Hindlimb muscle (tissue), 1 donor: ENCODE measurements at regions not wholly inside any gene's neighbourhood (a gene's known extent, or its start where the extent isn't known, plus 50 kb on each side); places are given as distances from the start of the nearest gene placed in this dataset.

Experiments
- DNase-seq: peaks from one replicate; pipeline ENCODE4 v3.0.0-alpha.2; 2013

DNA sequence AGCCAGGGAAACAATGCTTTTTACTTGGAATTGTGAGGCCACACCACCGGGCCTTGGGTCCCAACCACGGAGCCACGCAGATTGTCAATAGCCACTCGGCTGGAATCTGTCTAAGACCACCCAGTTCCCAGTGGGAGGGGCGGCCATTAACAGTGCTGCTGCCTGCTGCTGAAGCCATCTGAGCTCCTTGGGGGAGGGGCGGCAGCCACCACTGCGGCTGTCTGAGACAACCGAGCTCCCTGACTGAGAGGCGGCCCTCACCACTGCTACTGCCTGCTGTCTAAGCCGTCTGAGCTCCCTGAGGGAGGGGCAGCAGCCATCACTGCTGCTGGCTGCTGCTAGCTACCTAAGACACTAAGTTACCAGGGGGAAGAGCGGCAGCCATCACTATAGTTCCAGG is 64.3 kb downstream of the DMRTA2 start:
- DNase-seq: no peak

DNA sequence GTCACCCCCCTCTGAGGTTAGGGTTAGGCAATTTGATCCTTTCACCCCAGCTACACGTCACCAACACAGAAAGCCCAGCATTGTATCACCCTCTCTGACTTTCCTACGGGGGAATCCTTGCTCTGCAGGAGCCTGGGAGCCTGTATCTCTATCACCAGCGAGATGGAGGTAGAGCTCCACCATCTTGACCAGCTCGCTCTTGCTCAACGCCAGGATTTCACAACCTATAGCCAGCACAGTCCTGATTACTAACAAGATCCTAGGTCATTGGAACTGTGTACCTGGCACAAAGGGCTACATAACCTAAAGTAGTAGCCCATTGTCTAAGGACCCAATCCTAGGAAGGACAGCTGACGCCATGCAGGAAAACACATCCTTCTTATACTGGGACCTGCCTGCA is 66.1 kb downstream of the DMRTA2 start:
- DNase-seq: no peak

DNA sequence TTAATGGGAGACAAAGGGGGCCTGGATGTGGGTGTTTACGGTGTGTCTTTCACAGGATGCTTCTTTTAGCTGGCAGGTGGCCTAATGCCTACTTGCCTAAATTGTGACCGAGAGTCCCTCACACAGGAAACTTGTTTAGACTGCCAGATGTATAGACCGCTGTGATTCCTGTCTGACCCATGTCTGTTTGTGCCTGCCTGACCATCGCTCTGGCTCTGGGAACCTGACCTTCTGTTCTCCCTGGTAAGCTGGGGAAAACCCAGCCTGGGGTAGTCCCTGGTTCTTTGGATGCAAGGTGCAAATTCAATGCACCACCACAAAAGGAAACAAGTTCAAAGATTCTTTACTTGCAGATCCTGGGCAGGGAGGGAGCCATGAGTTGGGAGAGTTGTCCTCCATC is 68.4 kb downstream of the DMRTA2 start:
- no peak for DNase-seq

DNA sequence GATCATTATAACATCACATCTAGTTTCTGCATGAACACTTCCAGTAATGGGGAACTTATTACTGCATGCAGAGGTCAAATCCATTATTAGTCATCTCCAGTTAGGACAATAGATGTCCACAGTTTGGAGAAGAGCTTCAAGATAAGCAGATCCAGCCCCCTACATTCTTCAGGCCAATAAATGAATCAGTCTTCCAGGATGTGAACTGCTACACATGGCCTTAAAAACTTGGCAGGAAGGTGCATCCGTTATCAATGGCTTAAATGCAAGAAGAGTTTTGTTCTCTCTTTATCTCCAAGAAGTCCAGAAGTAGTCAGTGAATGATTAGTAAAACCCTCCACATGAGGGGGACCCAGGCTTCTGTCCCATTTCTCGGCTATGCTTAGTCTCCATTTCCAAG is 70.8 kb downstream of the DMRTA2 start:
- no peak for DNase-seq

DNA sequence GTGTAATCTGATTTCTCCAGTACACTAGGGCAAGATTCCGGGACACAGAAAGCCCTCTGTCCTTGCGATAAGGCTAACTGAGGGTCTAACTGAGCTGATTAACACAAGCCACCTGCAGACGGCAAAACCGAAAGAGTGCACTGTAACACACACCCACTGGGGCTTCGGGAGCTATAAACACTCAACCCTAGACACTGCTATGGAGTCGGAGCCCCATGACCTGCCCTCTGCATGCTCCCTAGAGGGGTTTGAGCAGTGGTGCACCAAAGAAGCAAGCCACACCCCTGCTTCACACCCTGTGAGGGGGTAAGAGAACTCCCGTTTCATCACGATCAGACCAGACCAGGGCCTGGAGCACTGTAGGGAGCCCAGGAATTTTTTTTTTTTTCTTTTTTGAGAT is 72.4 kb downstream of the DMRTA2 start:
- no peak for DNase-seq

DNA sequence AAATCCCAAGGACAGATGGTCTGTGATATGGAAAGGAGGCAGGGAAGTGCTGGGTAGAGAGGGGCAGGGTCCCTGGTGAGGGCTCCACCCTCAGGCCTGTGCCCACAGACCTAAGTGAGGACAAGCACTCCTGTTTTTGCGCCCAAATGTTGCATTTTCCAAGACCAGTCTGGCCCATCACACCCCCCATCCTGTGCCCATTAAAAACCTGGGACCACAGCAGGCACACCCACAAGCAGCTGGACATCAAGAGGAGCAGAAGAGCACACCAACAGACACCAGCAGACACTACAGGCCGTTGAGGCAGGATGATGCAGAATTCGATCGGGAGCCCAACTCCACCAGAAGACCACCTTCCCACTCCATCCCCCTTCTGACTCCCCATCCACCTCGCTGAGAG is 72.8 kb downstream of the DMRTA2 start:
- DNase-seq: no peak

DNA sequence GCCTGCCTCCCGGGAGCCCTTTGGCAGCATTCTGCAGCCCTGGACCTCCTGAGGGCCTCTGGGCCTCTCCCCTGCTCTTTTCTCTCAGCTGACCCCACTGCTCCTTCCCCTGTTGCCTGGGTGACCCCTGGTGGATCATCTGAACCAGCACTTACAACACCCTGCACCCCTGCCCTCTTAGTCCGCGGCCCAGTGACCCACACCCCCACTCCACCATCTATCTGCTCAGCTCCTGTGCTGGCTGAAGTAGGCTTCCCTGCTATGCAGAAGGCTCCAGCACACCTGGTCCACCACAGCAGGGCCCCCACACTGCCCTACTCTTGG is 74.0 kb downstream of the DMRTA2 start:
- DNase-seq: no peak

DNA sequence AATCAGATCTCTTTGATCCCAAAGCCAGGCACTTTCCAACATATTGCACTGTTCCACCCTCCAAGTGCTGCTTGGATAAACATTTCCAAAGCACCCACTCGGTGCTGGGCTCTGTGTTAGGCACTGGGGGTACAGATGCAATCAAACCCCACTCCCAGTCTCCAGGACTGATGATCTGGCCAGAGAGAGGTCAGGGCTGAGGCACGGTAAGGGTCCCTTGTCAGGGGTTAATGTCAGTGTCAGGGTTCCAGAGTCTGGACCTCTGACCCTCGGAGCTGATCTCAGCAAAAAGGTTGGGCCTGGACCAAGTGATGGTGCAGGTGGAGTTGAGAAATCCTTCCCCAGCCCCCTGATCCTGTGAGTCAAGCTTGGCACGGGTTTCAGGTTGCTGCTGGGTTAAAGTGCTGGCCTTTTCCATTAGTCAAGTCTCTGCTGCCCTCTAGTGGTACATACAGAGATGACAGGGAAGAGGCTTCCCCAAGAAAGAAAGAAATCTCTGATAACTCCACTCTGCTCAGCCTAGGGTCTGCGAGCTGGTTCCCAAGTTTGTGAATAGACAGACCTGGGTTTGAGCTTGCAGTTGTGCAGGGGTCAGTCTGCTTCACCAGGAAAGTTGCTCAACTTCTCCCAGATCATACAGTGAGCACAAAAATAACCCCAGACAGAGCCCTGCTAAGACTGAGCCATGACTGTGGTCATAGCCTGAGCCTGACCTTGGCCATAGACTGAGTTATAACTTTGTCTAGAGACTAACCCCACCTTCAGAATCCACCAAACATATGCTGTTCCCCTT is 74.6 kb downstream of the DMRTA2 start:
- peak; percentile 63 for DNase-seq

DNA sequence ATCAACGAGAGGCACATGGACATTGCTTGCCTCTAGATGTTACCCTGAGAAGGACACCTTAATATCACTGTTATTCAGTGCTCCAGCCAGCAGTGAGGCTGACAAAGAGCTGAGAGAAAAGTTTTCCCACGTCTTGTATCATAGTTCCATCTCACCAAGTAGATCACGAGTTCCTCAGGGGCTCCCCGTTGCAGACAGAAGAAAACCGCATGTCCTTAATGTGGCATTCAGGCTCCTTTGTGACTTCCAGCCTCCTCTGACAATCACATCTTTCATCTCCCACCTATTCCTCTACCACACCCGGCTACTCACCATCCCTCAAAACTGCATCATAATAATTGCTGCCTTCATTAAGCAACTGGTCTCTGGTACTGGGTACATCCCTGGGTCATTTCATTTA is 75.3 kb downstream of the DMRTA2 start:
- no peak for DNase-seq

DNA sequence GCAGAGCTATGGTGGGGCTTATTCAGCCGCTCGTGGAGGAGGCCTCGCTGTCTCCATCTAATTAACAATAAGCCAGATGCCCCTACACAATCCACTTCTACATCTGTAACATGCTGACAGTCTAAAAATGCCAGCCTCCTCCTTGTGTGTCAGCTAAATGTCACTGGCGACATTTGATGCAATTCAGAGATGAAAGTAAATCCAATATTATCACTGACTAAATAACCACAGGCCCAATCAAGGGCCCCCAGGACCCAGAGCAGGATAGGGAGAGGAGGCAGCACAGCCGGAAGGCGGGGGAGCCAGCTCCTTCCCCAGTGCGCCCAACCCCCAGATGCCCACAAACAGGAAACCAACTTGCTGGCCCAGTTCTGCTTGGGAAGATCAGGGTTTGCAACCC is 76.6 kb downstream of the DMRTA2 start:
- DNase-seq: no peak

DNA sequence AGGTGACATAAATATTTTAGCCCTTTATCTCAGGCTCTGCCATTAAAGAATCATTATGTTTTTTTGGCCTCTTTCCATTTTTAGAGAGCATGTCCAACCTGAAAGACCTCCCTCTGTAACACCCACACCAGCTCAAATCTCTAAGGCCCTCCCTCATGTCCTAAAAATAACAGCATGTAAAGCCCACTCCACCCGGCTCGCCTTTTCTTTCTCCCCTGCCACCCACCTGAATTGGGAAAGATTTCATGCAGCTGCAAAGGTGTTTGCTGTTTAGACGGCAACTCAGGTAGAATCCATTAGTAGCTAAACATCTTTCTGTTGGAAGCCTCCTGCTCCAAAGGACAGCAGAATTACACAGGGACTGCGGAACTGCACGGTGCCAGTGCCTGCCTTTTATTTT is 79.9 kb downstream of the DMRTA2 start:
- no peak for DNase-seq

DNA sequence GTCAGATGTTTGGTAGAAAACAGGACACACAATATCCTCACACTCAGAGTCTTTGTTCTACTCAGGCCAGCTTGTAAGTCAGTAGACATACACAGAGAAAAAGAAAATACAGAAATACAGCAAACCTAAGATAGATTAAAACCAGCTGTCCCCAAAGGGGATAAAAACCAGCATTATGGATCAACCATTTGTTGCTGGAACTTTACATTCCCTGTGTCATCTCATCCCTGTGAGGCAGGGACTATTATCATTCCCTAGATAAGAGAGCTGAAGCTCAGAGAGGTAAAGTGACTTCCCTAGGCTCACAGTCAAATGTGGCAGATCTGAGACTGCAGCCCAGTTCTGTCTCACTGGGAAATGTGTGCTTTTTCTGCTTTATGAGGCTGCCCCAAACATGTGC is 80.7 kb downstream of the DMRTA2 start:
- no peak for DNase-seq

DNA sequence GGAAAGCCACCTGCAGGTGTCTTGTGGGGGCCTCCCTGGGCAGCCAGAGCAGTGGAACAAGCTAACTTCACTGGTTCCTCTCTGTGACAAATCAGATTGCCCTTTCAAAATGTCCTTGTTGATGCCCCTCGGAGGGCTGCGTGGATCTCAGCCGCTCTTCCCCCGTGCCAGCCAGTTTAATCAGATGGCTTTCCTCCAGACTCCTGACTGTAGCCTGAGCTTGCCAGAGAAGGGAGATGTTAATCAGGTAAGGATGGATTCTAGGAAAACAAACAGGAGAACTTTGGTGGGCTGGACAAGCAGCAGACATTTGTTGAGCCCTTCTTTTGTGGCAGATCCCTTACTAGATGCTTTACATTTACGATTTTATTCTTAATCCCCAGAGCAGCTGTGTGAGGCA is 88.2 kb downstream of the DMRTA2 start:
- no peak for DNase-seq

DNA sequence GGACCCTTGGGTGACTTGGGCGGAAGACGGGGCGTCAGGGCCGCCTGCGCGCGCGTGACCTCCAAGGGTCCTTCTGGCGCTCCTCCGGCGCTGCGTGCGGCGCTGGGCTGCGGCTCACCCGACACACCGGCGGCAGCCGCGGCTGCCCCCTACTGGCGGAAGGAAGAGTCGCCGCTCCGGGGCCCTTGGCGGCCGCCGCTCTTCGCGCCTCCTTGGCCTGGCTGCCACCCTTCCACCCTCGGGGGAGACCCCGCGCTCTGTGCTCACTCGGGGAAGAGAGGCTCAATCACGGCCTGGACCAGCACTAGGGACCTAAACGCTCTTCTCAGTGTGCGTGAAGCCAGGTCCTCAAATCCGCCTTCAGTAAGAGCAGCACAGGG is 89.7 kb downstream of the DMRTA2 start:
- DNase-seq: peak; percentile 10

DNA sequence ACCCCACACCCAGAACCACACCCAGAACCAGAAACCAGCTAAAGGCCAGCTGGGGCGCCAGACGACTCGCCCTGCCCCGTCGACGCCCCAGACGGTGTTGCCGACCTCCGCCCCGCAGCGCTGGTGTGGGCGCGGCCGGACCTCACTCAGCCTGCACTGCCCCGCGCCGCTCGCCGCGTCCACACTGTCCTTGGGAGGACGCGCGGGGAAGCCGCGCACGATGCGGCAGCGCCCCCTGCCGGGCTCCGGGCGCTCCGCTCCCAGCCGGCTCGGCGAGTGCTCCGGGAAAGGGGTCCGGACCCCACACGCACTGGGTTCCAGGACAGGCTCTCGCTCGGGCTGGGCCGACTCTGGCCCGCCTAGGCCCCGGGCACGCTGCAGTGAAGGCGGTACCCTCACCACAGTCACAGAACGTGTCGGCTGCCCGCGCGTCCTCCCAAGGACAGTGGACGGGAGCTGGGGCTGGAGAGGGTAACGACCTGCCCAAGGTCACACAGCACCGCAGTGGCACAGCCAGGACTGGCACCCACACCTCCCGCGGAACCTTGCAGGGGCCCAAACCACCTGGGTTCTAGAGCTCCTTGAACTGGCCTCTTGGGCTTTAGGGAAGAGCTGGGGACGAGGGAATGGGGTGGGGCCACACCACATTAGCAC is 90.2 kb downstream of the DMRTA2 start:
- peak; percentile 51 for DNase-seq

DNA sequence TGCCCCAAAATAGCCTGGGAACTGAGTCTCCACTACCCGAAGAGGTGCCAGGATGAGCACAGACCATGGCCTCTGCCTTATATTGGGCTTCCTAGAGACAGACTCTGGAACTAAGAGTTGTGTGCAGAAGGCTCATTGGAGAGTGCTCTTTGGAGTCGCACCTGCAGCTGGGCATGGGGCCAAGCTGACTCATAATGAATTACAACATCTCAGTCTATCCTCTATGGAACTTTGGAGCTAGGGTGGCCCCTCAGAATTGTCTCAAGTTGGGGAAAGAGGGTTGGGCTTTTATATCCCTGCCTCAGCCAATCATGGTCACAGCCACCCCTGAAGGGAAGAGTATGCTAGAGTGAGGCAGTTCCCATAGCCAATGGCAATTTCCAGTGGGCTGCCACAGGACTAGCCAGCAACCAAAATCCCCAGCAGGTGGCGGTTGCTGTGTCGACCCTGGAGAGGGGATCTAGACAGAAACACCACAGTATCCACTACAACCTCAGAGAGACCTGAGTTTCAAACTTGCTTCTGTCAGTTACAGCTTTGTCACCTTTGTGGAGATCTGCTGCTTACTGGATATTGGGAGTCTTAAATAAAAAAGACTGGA is 93.8 kb downstream of the DMRTA2 start:
- DNase-seq: no peak

DNA sequence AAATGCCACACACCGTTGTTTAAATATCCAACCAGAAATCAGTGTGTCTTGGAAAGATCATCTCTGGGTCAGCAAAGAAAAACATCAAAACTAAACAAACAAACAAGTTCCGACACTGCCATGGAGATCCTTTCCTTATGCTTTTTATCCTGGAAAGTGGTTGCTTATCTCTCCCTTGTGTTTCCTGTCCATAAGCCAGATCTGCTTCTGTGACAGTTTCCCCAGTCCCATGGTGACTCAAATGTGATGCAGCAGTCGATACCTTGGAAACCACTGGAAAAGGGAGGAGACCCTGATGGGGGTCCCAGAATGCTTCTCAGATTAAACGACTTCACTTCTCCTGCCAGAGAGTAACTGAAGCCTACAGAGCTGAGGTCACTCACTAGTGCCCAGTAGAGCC is 94.7 kb downstream of the DMRTA2 start:
- no peak for DNase-seq

DNA sequence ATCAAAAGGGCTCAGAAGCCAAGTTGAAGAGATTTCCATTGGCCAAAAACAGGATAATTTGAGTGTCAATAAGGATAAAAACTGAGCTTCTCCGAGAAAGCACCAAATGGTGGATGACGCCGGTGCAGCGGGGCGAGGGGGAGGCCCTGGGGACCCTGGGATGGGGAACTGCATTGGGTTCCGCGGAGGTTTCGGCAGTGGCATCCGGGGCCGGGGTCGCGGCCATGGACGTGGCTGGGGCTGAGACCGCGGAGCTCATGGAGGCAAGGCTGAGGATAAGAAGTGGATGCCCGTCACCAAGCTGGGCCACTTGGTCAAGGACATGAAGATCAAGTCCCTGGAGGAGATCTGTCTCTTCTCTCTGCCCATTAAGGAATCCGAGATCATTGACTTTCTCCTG is 97.2 kb downstream of the DMRTA2 start:
- no peak for DNase-seq

DNA sequence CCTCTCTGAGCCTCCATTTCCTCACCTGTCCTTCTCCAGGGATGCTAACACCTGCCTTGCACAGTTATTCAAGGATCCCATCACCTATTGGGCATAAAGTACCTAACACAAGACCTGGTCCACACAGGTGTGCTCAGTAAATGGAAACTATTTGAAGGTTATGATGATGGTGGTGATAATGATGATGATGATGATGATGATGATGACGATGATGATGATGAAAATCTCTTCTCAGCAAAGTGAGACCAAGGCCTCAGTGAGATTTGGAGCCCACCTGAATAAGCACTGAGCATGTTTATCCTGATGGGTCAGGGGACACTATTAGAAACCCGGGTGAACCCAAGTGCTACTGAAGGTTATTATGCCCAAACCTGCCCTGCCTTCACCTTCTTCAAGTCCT is 100.7 kb downstream of the DMRTA2 start:
- DNase-seq: no peak

DNA sequence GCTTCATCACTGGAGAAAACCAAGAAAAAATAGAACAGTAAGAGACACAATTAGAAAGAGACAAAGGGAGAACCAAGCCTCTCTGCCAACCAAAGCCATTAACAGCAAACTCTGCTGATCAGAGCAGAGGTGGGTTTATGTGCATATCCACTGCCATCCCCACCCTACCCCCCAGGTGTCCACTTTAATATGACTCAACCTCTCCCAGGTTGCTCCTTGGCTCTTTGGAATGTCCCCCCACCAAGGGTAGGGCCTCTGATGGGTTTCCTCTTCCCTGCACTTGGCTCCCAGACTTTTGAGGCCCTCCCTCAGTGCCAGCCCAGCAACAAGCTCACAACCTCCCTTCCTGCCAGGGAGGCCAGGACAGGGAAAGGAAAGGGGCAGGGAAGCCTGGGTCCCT is 104.8 kb downstream of the DMRTA2 start:
- no peak for DNase-seq

DNA sequence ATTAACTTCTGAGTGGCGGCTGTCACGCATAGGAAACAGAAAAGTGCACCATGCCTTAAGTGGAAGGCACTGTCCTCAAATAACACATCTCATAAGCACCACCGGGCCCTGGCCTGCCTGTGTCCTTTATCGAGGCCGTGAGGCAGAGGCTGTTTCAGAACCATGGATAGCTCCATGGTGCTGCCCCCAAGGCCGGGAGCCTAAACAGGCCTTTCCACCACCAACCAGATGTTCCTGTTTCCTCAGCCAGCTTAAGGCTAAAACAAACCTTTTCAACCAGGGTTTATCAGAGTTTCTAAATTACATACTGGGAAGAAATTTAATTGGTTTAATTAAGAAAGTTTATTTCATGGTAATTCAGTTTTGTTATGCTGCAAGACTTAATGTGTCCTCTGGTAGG is 114.4 kb downstream of the DMRTA2 start:
- DNase-seq: peak; percentile 44

DNA sequence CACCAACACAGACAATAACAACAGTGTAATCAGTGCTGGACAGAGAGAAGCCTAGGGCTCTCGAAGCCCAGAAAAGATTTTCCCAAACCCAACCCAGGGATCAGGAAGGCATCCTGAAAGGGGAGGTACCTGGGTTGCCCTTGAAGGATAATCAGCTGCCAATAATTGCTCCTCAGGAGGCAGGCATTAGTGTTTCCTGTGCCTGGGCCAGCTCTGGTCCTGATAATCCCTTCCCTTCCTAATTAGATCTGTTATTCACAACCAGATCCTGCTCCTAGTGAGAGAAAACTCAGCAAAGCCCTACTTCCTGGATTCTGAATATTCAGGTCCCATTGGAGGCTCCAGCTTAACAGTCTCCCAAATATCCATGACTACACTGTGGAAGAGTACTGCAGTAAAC is 117.4 kb downstream of the DMRTA2 start:
- no peak for DNase-seq

DNA sequence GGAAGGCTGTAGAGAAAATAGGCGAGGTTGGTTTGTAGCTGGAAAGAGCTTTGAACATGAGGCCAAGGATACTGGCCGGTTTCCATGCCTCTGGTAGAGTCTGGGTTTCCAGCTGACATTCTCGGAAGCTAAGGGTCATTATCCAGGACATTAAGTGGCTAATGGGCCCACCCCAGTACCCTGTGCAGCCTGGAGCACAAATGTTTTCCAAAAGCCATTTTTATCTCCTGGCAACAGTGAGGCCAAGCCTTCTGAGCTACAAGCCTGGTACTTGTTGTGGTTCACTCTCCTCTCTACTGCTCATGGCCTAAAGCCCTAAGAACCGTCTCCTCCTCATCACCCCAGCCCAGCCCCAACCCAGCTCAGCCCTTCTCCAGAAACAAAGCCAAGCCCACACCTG is 122.9 kb downstream of the DMRTA2 start:
- no peak for DNase-seq

DNA sequence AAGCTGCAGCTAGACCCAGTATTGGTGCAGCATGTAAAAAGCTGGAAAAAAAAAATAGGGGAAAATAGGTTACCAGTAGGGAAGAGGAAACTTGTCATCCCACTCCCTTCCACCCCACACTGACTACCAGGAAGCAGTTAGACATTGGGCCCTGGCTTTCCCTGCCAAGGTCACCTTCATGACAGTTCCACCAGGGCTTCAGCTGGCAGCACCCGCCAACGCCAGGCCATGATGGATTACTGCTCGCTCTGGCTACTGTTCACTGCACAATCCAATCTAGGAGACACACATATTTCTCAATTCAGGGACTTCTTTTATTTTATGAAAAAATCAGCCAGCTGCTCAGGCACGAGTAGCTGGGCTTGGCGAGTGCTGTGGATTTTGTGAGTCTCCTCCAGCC is 127.7 kb downstream of the DMRTA2 start:
- DNase-seq: no peak

DNA sequence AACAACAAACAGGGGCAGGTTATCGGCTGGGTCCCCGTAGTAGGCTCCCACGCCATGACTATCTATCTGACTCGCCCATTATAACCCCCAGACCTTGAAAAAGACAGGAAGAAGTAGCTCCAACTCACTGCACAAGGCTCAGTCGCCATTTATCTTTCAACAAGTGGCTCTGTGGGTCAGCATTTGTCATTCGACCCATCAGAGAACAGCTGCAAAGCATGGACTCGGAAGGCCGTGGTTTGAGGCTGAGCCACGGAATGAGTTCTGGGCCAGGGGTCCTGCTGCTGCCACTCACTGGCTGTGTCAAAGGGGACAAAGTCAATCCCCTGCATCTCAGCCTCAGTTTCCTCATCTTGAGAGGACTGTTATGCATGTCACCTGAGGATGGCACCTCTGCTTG is 131.0 kb downstream of the DMRTA2 start:
- no peak for DNase-seq
